ENCODE measurements at regions not wholly inside any gene's neighbourhood (a gene's known extent, or its start where the extent isn't known, plus 50 kb on each side); places are given as distances from the start of the nearest gene placed in this dataset.

DNA sequence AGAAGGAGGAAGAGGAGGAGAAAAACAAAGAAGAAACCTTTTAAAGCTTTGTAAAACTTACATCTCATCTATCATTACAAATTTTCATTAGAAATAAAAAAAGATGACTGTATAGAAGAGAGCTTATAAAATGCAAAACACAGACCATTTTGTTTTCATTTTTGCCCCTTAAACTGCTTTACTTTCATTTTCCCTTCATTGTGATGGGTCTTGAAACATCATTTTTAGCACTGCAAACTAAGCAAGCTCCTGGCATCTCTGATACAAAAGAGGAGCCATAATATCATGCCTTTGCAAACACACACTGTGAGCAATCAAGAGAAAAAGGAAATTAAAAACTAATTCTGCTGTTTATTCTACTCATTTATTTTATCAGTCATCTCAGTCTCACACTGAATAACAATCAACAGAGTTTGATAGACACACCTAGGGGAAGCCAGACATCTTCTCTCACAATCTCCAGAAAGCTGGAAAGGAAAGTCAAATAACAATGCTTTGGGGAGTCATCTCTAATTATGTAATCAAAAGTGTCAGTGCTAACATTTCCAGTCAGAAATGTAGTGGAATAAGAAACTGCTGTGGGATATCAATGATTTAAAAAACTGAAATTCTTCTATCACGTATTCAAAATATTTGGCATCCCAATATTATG is 467.7 kb upstream of the FAT3 start:
- DNase-seq (ENCODE audit: low spot score) = no peak

DNA sequence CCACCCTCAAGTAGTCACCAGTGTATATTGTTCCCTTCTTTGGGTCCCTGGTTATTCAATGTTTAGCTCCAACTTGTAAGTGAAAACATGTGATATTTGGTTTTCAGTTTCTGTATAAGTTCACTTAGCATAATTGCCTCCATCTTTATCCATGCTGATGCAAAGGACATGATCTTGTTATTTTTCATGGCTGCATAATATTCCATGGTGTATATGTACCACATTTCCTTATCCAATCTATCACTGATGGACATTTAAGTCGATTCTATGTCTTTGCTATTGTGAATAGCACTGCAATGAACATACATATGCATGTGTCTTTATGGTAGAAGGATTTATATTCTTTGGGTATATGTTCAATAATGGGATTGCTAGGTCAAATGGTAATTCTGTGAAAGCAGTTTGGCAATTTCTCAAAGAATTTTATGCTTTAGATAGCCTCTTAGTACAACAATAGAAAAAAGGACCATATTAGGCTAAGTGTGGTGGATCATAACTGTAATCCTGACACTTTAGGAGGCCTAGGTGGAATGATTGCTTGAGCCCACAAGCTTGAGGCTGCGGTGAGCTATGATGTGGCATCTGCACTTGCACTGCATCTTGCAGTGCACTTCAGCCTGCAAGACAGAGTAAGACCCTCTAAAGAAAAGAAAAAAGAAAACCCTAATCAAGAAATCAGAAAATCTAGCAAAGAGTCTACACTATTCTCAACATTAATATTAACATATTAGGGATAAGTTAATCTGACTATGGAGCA is 468.5 kb upstream of the FAT3 start:
- DNase-seq (ENCODE audit: low spot score) = no peak

DNA sequence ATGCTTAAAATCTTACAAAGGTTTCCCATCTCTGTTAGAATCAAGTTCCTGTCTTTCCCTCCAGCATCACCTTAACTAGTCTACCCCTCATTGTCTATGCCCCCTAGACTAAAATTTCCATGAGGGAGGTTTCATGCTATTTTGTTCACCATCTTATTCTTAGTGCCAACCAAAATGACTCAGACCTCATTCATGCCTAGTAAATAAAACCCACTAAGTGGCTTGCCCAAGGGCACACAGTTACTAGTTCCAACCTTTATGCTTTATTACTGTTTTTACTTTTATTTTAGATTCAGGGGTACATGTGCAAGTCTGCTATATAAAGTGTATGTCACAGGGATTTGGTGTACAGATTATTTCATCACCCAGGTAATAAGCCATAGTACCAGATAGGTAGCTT is 469.1 kb upstream of the FAT3 start:
- no peak for DNase-seq (ENCODE audit: low spot score)

DNA sequence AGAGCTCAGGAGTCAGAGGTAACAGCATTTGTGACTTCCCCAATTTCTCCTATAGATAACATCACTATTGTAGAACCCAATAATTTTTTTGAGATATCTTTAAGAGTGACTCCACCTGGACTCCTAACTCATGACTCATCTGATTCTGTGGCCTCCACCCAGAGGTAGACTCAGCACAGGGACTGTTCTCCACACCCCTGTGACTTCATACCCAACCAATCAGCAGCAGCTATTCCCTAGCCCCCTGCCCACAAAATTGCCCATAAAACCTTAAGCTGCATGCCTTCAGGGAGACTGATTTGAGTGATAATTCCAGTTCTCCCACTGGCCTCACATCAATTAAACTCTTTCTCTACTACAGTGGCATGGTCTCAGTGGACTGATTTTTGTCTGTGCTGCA is 475.4 kb upstream of the FAT3 start:
- DNase-seq (ENCODE audit: low spot score) = no peak

DNA sequence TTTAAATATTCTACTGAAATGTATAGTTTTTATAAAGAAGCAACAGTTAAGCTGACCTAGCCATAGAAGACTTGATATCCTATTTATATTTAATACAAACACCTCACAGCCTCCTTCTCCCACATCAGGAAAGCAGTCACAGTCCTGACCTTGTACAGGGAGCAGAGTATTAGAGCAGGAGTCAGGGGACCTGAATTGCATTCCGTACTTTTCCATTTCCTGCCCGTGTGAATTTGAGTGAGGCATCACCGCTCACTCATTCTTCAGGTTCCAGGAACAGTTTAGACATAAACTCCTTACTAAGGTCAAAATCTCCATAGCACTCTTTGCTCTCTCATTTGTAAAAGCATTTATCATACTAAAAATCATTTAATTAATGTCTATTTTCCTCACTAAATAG is 482.5 kb upstream of the FAT3 start:
- DNase-seq (ENCODE audit: low spot score) = no peak

DNA sequence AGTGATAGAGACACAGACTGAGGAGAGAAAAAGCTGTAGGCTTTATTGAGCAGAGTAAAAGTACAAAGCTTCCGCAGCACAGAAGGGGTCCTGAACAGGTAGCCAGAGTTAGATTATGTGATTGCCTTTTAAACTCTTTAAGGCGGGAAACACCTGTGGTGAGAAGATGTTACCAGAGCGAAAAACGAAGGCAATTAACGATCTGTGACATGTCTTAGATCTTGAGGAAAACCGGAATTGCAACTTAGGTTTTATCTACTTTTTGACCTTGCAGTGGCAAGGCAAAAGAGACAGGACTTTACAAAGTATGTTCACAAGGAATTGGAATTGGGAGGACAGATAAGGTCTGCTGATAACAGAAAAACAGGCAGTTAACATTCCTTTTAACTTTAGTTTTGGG is 493.6 kb upstream of the FAT3 start:
- DNase-seq (ENCODE audit: low spot score) = no peak

DNA sequence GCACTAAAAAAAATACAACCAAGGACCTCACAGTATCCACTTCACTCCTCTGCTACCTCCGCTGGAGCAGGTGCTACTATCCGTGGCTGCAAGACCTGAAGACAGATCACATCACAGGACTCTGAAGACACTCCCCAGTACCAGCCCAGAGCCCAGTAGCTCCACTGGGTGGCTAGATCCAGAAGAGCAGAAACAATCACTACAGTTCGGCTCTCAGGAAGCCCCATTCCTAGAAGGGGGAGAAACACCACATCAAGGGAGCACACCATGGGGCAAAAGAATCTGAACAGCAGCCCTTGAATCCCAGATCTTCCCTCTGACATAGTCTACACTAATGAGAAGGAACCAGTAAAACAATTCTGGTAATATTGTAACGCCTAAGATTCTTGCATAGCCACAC is 494.0 kb upstream of the FAT3 start:
- no peak for DNase-seq (ENCODE audit: low spot score)

DNA sequence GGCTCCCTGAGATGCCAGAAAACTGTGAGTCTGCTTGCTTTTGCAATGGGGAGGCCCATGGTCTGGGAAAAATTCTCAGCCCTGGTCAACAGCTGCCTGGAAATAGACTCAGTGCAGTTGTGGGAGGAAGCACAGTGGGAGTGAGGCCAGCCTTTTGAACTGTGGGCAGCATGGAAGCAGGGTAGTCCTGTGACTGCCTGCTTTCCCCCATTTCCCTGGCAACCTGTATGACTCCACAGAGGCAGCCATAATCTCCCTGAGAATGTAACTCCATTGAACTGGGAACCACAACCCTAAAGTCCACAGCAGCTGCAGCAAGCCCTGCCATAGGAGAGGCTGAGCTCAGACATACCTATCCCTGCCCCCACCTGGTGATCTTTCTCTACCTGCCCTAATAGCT is 494.6 kb upstream of the FAT3 start:
- no peak for DNase-seq (ENCODE audit: low spot score)

DNA sequence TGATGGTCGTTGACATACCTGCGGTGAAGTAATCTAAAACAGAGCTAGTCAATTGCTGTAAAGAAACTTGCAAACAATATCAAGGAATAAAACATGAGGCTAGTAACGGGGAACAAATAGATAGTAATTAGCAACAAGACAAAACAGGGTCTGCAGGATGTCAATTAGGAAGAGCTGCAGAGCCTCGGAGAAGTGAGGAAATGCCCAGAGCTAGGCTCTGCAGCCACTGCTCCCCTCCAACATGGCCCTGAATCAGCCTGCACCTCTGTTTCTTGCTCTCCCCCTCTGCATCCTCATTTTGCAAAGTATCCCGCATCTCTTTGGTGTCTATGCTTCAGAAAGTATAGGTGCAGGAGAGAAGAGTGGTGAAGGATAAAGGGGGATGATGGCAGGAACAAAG is 507.4 kb upstream of the FAT3 start:
- DNase-seq (ENCODE audit: low spot score) = no peak

DNA sequence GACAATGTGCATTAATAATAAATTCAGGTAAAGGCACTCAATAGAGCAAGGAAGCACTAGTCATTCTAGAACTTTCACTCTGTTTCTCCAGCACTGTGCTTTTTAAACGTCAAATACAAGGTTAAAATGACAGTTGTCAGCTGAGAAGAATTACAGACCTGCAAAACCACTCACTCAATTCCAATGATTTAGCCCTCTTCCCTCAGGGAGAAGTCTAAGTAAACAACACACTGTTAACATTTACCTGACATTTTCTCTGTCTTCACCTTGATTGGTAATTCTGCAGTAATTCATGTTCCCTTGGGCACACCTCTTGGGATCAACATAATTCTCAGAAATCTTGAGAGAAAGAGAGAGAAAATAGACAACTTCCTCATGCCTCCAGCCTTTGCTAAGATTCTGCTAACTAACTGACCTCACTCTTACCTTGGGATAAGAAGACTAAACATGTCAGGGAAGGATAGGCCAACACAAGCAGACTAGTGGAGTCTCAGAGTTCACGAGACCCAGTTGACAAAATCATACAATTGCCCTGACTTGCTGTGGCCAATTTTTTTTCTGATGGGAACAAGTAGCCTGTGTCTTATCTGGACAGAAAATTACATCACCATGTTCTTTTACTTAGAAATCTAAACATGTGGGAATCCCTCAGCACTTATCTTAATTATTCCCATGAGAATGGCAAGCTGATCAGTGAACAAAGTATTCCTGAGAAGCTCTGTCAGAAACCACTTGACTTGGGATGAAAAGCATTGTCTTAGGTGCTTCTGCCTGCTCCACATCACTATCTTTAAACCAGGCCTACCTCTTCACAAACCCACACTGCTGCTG is 516.8 kb upstream of the FAT3 start:
- no peak for DNase-seq (ENCODE audit: low spot score)

DNA sequence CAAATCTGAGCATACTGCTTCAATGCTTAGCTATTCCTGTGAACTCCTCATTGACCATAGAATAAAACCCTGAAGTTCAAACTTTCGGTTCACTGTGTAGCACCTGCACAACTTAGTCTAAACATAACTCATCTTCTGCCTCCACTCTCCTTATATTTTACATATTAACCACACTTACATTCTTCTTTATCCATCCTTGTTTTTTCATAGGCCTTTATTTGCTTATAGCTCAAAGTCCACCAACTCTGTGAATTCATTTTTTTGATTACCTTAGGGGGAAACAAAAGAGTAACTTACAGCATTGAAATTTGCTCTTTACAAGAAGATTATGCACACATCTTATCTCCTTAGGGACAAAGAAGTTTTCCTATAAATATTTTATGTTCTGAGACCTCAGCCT is 521.6 kb upstream of the FAT3 start:
- DNase-seq (ENCODE audit: low spot score) = no peak

DNA sequence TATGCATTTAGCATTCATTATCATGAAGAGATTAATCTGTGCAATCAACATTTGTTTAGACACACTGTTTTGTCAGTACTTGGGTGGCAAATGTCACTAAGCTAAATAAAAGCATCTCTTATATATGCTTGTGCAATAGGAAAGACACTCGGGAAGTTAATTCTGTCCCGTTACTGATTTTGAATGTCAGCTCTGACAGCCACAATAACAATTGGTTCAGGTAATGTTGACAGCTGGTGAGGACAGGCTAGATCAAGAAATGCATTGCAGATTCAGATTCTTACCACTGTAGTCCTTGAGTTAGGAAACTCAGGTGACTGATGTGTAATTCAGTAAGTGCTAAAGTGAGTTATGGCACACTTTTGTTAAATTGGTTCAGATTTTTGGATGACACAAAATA is 523.8 kb upstream of the FAT3 start:
- no peak for DNase-seq (ENCODE audit: low spot score)

DNA sequence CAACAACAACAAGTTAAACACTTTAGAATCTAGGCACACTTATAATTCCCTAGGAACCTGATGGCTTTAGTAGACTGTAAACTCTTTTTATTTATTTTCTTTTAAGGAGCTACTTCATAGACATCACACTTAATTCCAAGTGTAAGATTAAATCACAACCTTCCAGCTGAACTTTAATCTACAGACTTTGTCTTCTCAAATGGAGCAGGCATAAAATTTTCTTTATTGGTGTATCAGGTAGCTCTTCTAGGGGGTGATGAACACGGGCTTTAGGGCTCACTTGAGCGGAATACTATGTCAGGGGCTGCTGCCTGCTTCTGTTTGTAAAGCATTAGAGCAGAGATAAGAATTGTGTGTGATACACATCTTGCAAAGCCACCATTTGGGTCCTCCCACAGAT is 525.8 kb upstream of the FAT3 start:
- no peak for DNase-seq (ENCODE audit: low spot score)

DNA sequence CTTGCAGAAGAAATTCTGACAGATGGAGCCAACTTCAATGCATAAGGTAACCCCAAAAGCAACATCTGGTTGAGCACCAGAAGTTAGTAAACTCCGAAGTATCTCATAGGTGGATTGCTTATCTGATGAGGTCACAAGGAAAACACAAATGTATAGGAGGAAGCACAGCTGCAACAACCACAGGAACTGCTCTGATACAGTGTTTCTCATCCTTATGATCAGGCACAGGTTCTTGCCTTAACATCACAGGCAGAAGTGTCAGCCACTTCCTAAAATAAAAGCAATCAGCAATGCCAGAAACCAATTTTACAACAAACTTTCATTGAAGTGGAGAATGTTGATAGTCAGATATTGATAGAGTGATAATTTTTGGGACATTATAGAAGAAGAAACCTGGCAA is 530.3 kb upstream of the FAT3 start:
- no peak for DNase-seq (ENCODE audit: low spot score)

DNA sequence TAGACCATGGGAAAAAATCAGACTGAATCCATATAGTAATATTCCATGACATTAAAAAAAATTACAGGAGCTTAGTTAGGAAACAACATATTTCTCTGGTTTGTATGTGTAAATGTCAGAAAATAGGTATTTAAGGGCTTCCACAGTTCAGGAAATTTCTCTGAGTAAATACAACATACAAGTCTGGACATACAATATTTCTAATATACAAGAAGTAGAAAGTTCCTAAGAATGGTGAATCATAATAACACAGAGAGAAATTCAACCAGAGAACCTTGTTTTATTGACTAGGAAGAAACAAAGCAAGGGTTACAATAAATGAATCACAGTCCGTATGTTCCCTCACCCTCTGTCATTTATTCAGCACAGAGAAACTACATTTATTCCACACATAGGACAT is 532.7 kb upstream of the FAT3 start:
- no peak for DNase-seq (ENCODE audit: low spot score)

DNA sequence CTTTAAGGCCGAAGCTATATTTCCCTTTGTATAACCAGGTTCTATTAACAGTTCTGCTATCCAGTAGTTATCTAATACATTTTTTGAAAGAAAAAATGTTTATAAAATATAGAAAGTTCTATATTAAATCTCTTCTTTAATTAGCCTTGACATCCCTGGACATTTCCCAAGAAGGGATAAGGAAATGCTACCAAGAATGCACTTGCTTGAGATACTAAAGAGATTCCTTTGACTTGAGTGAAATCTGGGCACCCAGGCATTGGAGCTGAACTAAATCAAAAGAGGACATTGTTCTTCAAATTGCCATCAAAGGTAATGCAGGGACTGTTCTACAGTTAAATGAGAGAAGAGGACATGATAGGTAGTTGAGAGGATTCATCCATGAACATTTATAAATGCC is 535.9 kb upstream of the FAT3 start:
- DNase-seq (ENCODE audit: low spot score) = no peak

DNA sequence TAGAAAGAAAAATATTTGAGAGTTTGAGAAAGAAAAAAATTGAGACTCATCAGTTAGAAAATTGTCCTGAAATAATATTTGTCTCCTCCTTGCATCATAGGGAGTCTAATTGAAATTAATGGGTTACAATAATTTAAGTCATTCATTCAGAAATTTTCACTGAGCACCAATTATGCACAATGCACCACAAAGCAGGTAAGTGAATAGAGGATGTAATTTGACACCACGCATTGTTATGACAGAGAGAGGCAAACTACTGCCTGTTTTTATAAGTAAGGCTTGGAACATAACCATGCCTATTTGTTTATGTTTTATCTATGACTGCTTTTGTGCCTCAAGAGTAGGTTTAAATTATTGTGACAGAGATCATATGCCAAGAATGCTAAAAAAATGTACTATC is 537.9 kb upstream of the FAT3 start:
- no peak for DNase-seq (ENCODE audit: low spot score)

DNA sequence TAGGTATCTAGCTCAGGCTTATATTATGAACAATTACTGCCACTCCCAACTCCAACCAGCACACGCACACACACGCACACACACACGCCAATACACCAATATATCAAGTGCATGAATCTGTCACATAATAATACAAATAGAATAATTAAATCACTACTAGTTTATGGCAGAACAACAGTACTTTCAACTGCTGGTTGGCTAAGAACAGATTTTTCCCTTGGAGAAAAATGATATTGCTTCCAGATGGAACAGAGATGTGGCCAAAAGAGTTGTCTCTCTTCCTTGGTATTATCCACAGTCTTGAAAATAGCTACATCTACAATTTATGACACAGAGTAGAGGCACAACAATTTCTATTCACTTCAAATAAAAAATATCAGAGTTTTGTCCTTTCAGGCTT is 538.3 kb upstream of the FAT3 start:
- no peak for DNase-seq (ENCODE audit: low spot score)

DNA sequence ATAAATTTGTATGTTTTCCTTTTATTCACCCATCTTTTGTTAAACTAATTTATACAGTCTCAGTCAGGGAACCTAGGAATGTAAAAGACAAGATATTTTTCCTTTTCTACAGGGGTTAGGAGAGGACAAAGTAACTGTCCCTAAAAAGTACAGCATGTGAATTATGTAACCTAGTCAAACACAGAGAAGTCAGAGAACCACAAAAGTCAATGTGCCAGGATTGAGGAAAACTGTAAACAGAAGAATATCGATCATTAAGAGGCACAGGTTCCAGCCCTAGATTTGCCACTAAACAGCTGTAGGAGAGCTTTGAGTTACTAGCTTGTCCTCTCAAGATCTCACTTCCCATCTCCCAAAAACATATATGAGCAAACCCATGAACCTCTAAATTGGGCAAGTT is 550.9 kb upstream of the FAT3 start:
- DNase-seq (ENCODE audit: low spot score) = no peak

DNA sequence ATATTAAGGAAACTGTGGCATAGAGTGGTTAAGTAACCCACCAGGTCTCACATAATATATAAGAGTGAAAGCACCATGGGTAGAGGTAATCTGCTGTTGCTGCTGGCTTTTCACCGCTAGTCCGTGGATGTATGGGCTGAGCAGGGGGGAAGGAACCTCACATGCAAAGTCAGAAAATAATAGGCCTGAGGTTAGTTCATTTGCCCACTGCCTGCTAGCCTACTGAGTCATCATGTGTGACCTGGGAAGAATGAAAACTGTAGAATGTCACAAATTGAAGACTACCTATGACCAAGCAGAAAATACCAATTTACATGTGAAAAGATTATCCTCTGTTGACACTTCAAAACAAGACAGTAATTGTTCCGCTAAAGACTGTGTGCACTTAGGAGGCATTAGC is 560.1 kb upstream of the FAT3 start:
- DNase-seq (ENCODE audit: low spot score) = no peak

DNA sequence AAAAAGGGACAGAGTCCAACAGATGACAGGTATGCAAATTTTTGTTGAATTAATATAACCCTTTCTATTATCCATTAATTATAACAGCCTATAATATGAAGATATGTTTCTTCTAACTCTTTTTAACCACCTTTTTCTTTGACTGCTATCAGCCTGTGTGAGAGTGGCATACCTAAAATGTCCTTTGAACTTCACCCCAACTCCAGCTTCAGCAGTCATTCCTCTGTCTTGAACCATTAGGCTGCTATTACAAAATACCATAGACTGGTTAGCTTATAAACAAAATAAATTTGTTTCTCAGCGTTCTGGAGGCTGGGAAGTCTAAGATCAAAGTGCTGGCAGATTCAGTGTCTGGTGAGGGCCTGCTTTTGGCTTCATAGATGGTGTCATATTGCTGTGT is 564.6 kb upstream of the FAT3 start:
- DNase-seq (ENCODE audit: low spot score) = no peak

DNA sequence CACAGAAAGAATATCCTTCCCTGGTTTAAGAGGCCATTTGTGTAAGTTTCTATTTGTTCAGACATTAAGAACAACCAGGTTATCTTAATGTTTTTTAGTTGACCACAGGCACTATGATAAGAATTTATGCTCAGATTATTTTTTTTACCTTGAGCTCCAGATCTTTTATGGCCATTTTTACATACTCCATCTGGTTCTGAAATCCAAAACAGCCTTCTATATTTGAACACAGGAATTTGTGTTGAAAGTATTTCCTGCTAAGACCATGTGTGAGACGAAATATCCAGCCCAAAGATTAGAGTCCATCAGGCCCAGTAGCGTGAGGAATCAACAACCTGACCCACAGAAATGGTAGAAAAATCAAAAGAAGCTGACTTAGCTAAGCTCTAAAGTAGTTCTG is 569.9 kb upstream of the FAT3 start:
- no peak for DNase-seq (ENCODE audit: low spot score)

DNA sequence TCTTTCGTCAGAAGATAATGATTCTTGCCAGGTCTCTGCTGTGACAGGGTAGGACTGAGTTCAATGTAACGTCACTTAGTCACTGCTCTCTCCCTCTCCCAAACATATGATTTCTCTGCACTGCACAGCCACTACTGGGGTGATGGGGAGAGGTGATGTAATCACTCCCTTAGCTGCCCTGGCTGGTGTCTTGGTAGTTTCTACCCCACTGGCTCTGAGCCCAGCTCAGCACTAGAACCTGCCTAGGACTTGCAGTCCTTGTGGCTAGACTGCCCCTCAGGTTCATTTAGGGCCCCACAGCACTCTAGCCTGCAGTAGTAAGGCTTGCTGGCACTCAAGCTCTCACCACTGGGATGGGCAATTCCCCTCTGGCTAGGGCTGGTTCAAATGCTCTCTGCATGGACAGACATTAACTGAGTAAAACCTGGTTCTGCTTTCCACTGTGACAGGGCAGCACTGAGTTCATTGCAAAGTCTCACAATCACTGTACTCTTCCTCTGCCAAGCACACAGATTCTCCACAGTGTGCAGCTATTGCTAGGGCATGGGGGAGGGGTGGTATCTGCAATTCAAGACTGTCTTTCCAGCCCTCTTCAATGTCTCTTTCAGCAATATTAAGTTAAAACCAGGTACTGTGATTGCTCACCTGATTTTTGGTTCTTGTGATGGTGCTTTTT is 571.4 kb upstream of the FAT3 start:
- DNase-seq (ENCODE audit: low spot score) = no peak
